GM18909 (cell line): ENCODE measurements at regions not wholly inside any gene's neighbourhood (a gene's known extent, or its start where the extent isn't known, plus 50 kb on each side); places are given as distances from the start of the nearest gene placed in this dataset.

ENCODE experiments used
- ATAC-seq: cut with Tn5 transposase; IDR thresholded peaks from one replicate; pipeline ENCODE4 v1.9.1; 2021; ENCODE audit warnings: mild to moderate bottlenecking; ENCODE audit not compliant: unreplicated experiment, poor library complexity

- ATAC-seq, result no peak
These were observed 915.6 kb downstream of the METTL15 start for GRCh38 chr11:29023761-29024160.

- ATAC-seq, result no peak
These were observed 914.5 kb downstream of the METTL15 start for GRCh38 chr11:29022676-29023075.

- no peak for ATAC-seq
These were observed 911.9 kb downstream of the METTL15 start for GRCh38 chr11:29019960-29020683.

- ATAC-seq, result no peak
These were observed 910.4 kb downstream of the METTL15 start for GRCh38 chr11:29018631-29019030.

- ATAC-seq, result no peak
These were observed 909.8 kb downstream of the METTL15 start for GRCh38 chr11:29017941-29018340.

GRCh38 chr11:29012507-29012906 is 904.3 kb downstream of the METTL15 start:
- no peak for ATAC-seq

- no peak for ATAC-seq
These were observed 901.2 kb downstream of the METTL15 start for GRCh38 chr11:29009426-29009825.

GRCh38 chr11:29008481-29008880 is 900.3 kb downstream of the METTL15 start:
- no peak for ATAC-seq

GRCh38 chr11:29006668-29007067 is 898.5 kb downstream of the METTL15 start:
- ATAC-seq, result no peak

GRCh38 chr11:29005401-29005980 is 897.3 kb downstream of the METTL15 start:
- ATAC-seq, result no peak

GRCh38 chr11:29002816-29003215 is 894.6 kb downstream of the METTL15 start:
- ATAC-seq, result no peak

- ATAC-seq, result no peak
These were observed 891.4 kb downstream of the METTL15 start for GRCh38 chr11:28999620-29000019.

- ATAC-seq, result no peak
These were observed 884.8 kb downstream of the METTL15 start for GRCh38 chr11:28992996-28993395.

GRCh38 chr11:28984231-28984630 is 876.0 kb downstream of the METTL15 start:
- no peak for ATAC-seq

- ATAC-seq, result no peak
These were observed 875.6 kb downstream of the METTL15 start for GRCh38 chr11:28983780-28984179.

- no peak for ATAC-seq
These were observed 873.2 kb downstream of the METTL15 start for GRCh38 chr11:28981381-28981780.

GRCh38 chr11:28976801-28977145 is 868.6 kb downstream of the METTL15 start:
- no peak for ATAC-seq

- ATAC-seq, result no peak
These were observed 868.0 kb downstream of the METTL15 start for GRCh38 chr11:28976012-28976800.

- no peak for ATAC-seq
These were observed 861.6 kb downstream of the METTL15 start for GRCh38 chr11:28969832-28970231.

- ATAC-seq, result no peak
These were observed 858.8 kb downstream of the METTL15 start for GRCh38 chr11:28966951-28967350.

GRCh38 chr11:28965819-28966218 is 857.6 kb downstream of the METTL15 start:
- no peak for ATAC-seq
